Neural crest cell (in vitro differentiated cells): ENCODE measurements at regions not wholly inside any gene's neighbourhood (a gene's known extent, or its start where the extent isn't known, plus 50 kb on each side); places are given as distances from the start of the nearest gene placed in this dataset.

Source experiments
- DNase-seq: peaks from one replicate; pipeline ENCODE4 v3.0.0; 2021; ENCODE audit warnings: low read depth, mixed read lengths, low spot score
- H3K27ac Mint-ChIP-seq: one replicate; pipeline ENCODE4 v1.8.0; 2021; ENCODE audit warnings: mild to moderate bottlenecking, mixed read lengths; ENCODE audit not compliant: unreplicated experiment
- H3K27me3 Mint-ChIP-seq: 2 replicates; pipeline ENCODE4 v1.8.0; 2021; ENCODE audit warnings: low read depth, mild to moderate bottlenecking, mixed read lengths
- H3K36me3 Mint-ChIP-seq: 2 replicates; pipeline ENCODE4 v1.8.0; 2021; ENCODE audit warnings: low read depth, mild to moderate bottlenecking, mixed read lengths
- H3K4me1 Mint-ChIP-seq: 2 replicates; pipeline ENCODE4 v1.8.0; 2021; ENCODE audit warnings: mixed read lengths
- H3K4me3 Mint-ChIP-seq: one replicate; pipeline ENCODE4 v1.8.0; 2021; ENCODE audit warnings: mild to moderate bottlenecking, mixed read lengths
- H3K9me3 Mint-ChIP-seq: 2 replicates; pipeline ENCODE4 v1.8.0; 2021; ENCODE audit warnings: mixed read lengths
- CTCF ChIP-seq: fragments of 200-600 bp; sonication (generic); conservative IDR thresholded peaks from 2 replicates; pipeline ENCODE4 v1.5.0; 2021; ENCODE audit warnings: antibody characterized with exemption, mild to moderate bottlenecking

GRCh38 chr3:115375362-115375761 lies 228.3 kb upstream of the ZBTB20 start:
- peaks cover 2% of the 10 kb centered on the region for H3K9me3 Mint-ChIP-seq

DNA sequence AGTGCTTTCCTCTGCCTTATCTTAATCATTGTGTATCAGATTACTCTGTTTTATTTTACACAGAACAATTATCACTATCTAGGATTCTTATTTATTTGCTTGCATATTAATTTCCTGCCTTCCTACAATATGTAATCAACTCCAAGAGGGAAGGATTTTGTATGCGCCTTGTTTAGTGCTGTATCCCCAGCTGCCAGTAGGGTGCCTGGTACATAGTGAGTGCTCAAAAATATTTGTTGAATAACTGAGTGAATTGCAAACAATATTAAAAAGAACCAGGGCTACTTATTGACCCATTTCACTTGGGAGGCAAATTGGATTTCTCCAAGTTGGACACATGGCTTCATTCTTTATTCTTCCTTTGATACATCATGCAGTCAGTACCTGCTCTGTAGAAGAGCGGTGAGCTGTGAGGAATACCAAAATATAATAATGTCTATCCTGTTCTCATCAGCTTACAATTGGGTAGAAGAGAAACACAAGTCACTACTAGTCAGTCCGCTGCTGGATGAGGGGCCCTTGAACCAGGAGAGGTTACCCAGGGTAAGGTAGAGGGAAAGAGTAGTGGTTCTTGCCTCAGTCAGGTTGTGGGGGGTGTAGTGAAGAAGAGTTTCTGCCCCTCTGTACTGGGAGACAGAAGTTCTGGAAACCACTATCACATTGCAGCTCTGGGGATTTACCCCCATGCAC lies 233.9 kb upstream of the ZBTB20 start:
- no peaks in the 10 kb centered on the region for H3K4me1 Mint-ChIP-seq
- no peak overlapping the region for H3K4me3 Mint-ChIP-seq
- no peak for TF ChIP-seq CTCF
- no peaks in the 10 kb centered on the region for H3K27me3 Mint-ChIP-seq
- DNase-seq = no peak
- H3K9me3 Mint-ChIP-seq = peaks cover 2% of the 10 kb centered on the region
- H3K36me3 Mint-ChIP-seq = no peaks in the 10 kb centered on the region
- no peak overlapping the region for H3K27ac Mint-ChIP-seq

More at GRCh38 chr3:115375362-115375761, 228.3 kb upstream of the ZBTB20 start:
- Mint-ChIP-seq H3K4me3 (no peak overlapping the region), H3K27me3 (no peaks in the 10 kb centered on the region), H3K4me1 (no peaks in the 10 kb centered on the region), H3K27ac (no peak overlapping the region), H3K36me3 (no peaks in the 10 kb centered on the region)
- no peak for DNase-seq
- TF ChIP-seq CTCF = no peak

- Mint-ChIP-seq H3K27ac (no peak overlapping the region), H3K27me3 (no peaks in the 10 kb centered on the region), H3K4me3 (no peak overlapping the region), H3K4me1 (no peaks in the 10 kb centered on the region), H3K36me3 (no peaks in the 10 kb centered on the region), H3K9me3 (peaks cover 2% of the 10 kb centered on the region)
- no peak for DNase-seq
- TF ChIP-seq CTCF = no peak
Measured at GRCh38 chr3:115381573-115381912, 234.5 kb upstream of the ZBTB20 start.

GRCh38 chr3:115381931-115382330 lies 234.8 kb upstream of the ZBTB20 start:
- H3K36me3 Mint-ChIP-seq = no peaks in the 10 kb centered on the region
- H3K27ac Mint-ChIP-seq = no peak overlapping the region
- DNase-seq = no peak
- H3K4me1 Mint-ChIP-seq = no peaks in the 10 kb centered on the region
- no peaks in the 10 kb centered on the region for H3K27me3 Mint-ChIP-seq
- H3K9me3 Mint-ChIP-seq = peaks cover 2% of the 10 kb centered on the region
- no peak overlapping the region for H3K4me3 Mint-ChIP-seq
- no peak for TF ChIP-seq CTCF

DNA sequence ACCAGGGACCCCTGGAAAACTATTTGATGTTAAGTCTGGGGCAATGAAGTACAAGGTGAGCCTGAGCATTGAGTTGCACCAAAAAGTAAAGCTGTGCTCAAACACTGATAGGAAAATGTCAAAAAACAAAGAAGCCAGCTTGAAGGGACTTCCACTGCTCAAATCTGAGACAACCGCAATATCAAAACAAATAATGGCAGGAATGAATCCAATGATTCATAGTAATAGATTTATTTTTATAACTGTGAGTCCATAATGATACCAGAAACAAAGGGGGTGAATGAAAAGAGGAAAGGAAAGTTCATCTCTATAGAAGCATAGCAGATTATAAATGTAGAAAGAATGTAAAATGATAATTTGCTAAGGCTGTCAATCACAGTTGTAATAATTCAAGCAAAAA lies 237.3 kb upstream of the ZBTB20 start:
- H3K36me3 Mint-ChIP-seq = no peaks in the 10 kb centered on the region
- no peak overlapping the region for H3K4me3 Mint-ChIP-seq
- peaks cover 2% of the 10 kb centered on the region for H3K9me3 Mint-ChIP-seq
- no peak for TF ChIP-seq CTCF
- no peaks in the 10 kb centered on the region for H3K27me3 Mint-ChIP-seq
- peaks cover 4% of the 10 kb centered on the region for H3K4me1 Mint-ChIP-seq
- DNase-seq = no peak
- H3K27ac Mint-ChIP-seq = no peak overlapping the region
